HG03159 (cell line): ENCODE measurements at regions not wholly inside any gene's neighbourhood (a gene's known extent, or its start where the extent isn't known, plus 50 kb on each side); places are given as distances from the start of the nearest gene placed in this dataset.
"Not testable (repeated sequence)": the region's sequence is repeated elsewhere in the genome, so short reads cannot be mapped to it uniquely, and the experiment has no call there.

ENCODE experiments used
- ATAC-seq: cut with Tn5 transposase; IDR thresholded peaks from one replicate; pipeline ENCODE4 v1.9.1; 2021; ENCODE audit warnings: mild to moderate bottlenecking, moderate library complexity; ENCODE audit not compliant: unreplicated experiment

DNA sequence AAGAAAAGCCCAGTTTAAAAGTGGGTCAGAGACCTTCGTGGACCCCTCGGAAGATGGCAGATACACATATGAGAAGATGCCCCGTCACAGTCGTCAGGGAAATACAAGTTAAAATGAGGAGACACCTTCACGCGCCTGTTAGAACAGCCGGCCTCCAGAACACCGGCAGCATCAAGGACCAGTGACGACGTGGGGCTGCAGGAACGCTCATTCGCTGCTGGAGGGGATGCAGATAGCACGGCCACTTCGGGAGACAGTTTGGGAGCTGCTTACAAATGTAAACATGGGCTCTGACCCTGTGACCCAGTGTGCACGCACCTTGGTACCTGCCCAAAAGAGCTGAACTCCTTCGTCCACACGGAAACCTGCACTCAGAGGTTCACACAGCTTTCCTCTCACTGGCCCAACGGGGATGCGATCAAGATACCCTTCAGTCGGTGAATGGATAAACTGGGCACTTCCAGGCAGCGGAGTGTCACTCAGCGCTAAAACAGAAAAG, 83.7 kb upstream of the CTDP1 start:
- ATAC-seq, result no peak

DNA sequence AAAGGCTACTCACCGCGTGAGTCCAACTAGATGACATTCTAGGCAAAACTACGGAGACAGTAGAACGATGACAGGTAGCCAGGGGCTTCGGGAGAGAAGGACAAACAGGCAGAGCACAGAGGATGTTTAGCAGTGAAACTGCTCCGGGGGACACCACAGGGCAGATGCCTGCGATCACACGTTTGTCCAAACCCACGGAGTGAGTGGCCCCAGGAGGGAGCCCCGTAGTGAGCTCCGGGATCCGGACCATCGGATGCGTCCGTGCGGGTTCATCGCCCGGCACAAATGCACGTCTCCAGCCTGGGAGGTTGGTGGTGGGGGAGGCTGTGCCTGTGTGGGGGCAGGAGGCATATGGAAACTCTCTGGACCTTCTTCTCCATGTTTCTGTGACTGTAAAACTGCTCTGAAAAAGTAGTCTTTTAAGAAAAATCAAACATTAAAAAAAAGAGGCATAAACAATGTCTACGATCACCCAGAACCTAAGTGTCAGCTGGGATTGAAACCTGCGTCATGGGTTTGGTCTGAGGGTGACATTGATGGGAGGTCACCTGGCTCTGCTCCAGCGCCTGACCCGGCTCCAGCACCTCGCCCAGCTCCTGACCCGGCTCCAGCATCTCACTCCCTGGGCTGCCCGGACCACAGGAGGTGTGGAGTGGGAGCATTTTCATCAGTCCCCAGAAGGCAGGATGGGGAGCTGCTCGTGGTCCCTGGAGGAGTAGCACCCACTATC, 83.0 kb upstream of the CTDP1 start:
- ATAC-seq, result no peak

DNA sequence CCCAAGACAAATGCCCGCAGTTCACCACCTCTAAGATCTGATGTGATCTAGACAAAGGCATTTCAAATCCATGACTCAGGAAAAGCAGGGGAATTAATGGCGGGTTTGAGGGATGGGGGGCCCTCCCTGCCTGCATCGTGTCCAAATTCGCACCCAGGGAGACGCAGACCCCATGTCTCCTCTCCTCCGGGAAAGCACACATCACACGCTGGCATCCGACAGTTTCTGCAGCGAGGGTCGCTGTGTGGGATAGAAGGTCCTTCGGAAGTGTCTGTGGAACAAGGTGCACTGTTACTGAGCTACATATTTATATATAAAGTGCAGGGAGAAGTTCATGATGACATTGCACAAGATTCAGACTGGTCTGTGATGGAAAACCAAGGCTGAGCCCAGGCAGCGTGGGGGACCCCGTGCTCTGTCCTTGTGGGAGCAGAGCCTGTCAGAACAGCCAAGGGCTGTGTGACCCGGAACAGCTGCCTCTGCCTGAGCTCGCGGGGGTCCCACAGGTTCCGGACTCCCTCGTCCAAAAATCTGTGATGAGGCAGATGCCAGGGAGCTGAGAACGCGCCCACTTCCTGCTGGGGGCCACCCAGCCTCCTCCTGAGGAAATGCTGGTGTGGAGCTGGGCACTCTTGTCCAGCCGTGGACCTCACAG, 82.3 kb upstream of the CTDP1 start:
- no peak for ATAC-seq

DNA sequence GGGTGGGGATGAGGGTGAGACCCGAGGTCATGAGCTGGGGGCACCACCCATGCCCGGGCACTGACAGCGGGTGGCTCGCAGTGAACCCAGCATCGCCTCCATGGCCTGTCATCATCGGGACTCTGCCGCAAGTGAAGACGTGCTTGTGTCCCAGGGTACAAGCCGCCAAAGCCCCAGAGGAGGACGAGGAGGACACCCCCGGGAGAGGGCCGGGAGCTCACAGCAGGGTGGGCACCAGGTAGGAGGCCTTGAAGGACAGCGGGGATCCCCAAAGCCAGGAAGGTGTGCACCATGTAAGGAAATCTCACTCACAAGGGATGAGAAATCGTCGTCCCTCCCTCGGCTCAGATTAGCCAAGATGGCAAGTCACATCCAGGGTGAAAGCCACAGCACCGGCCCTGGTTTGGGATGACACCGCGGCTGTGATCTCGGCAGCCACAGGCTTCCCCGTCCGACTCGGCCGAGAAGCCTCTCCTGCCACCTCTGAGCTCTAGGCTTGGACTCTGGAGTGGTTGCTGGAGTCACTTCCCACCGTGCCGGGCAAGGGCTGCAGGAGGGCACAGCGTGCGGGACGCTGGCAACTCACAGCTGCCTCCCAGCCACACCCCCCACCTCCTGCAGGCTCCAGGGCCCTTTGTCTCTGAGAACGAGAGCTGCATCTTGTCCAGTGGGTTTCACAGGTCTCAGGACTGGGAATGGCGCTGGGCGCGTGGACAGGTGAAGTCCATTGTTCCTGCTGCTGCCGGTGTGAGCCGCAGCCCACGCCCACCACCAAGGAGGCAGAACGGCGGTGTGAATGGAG, 81.6 kb upstream of the CTDP1 start:
- ATAC-seq, result no peak

DNA sequence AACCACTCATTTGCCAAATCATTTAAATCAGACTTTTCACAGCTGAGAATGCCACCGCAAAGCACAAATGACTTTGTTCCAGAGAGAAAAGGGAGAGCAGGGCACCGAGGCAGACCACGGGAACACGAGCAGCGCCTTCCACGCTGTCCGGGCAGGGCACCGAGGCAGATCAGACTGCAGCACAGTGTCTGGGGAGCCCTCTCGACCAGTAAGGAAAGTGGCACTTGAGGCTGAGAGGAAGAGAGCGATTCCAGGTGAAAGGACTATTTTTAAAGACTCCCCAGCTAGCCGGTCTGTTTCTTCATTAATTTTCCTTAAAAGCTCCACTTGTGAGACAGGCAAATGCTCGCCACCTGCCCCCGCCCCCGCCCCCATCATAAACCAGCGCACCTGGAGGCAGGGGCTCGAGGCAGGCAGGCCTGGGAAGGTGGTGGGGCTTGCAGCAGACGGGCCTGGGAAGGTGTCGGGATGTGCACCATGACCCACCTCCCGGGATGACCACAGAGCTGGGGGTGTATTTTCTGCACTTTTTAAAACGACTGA, 80.9 kb upstream of the CTDP1 start:
- ATAC-seq, result no peak

DNA sequence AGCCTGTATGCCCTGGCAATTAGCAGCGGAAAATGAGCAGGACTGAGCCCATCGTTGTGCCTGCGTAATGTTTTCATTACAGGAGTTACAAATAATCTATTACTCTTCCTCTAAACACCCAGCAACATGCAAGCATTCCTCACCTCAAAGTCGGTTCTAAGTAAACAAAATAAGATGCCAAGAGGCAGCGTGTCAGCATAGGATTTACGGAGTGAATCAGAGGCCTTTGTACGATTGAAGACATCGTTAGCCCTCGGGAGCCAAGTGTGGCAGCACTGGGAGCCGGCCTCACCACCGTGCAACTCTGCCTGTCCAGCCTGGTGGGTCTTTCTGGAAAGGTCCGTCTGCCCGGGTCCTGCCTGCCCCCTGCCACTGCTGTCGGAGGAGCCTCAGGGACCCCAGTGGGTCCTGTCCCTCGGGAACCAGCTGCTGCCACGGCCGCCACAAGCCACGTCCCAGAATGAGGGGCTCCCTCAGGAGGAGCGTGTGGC, 80.1 kb upstream of the CTDP1 start:
- ATAC-seq, result no peak

DNA sequence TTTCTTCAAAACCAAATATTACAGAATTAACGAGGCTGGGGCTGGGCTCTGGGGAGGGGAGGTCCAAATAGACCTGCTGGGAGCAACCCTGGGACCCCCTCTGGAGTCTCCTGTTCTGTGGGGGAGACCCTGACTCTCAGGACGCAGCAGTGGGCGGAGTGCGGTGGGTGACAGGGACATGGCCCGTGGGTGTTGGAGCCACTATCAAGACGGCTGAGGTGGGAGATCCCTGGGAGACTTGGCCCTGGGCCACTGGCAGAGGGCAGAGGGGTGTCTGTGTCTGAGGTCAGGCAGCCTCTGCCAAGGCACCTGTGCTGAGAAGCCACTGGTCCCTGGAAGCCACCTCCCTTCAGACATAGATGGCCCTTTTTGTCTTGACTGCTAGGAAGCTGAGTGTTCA, 79.5 kb upstream of the CTDP1 start:
- no peak for ATAC-seq

DNA sequence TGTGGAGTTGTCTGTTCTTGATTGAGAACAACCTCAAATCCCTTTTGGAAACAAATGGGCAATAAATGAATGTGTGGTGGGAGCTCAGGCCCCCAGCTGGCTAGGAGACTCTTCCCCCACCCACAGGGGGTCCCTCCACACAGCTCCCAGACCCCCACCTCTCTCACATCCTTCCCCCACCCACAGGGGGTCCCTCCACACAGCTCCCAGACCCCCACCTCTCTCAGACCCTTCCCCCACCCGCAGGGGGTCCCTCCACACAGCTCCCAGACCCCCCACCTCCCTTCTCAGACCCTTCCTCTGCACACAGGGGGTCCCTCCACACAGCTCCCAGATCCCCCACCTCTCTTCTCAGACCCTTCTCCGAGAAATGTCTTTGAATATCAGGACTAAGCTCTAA, 79.0 kb upstream of the CTDP1 start:
- no peak for ATAC-seq

DNA sequence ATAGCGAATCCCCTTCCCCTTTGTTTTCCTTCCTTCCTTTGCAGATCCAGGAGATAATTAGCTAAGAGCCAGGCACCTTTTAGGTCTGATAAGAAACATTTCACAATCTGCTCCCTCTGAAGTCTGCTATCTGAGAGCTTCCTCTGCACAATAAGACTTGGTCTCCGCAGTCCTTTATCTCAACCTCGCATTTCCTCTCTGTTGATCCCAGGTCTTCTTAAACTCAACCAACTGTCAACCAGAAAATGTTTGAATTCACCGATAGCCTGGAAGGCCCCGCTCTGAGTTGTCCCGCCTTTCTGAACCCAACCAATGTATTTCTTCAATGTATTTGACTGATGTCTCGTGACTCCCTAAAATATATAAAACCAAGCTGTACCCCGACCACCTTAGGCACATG, 78.4 kb upstream of the CTDP1 start:
- no peak for ATAC-seq

DNA sequence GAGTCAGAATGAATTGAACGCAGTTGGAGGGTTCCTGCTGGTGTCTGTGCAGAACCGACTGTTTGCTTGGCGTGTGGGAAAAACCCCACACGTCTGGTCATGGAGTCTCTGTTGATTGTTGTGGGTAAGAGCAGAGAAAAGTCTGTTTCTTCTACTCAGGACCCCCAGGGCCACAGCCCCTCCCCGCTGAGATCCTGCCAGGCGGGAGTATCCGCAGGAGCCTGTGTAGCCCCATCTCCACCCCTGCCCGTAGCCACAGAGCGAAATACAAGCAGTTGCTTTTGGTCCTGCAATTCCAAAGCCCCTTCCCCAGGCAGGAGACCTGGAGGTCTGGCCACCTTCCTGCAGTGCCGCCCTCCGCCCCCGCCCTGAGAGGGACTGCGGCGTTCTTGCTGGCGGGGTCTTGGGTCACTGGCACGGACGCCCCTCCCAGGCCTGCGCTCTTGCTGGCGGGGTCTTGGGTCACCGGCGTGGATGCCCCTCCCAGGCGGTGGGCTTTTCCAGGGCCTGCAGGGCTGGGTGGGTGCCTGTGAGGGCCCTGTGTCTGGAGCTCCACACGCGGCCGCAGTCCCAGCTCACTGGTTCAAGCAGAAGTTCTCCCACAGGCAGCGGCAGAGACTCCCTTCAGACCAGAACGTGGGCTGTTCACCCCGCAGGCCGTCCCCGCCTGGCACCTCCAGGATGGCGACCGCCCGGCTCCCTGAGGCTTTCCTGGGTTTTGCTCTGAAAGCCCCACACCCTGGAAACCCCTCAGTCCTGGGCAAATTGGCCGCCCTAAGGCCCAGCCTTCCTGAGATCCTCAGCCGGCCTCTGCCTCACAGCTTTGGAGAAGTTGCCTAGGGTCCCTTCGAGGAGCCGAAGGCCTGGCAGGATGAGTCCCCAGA, 76.0 kb upstream of the CTDP1 start:
- ATAC-seq, result no peak

DNA sequence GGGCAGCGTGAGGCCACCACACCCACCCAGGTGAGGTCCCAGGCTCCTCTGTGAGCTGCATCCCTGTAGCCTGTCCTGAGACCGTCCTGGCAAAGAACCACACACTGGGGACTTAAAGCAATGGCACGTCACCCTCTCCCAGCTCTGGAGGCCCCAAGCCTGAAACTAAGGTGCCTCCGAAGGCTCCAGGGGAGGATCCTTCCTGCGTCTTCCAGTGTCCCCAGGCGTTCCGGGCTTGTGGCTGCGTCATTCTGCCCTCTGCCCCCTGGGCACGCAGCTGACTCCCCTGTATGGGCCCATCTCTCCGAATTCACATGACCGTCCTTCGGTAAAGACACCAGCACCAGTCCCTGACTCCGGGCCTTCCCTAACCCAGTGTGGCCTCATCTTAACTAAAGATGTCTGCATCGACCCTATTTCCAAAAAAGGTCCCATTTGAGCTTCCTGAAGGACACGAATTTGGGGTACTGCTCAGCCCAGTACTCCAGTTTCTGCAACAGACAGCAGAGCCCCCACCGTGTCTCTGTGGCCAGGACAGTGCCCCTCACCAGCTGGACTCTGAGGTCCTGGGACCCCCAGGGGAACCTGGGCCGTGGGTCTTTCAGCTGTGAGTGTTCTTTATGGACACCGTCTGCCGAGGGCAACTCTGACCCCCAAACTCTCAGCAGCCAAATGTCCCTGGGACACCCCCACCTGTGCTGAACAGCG, 75.2 kb upstream of the CTDP1 start:
- no peak for ATAC-seq

DNA sequence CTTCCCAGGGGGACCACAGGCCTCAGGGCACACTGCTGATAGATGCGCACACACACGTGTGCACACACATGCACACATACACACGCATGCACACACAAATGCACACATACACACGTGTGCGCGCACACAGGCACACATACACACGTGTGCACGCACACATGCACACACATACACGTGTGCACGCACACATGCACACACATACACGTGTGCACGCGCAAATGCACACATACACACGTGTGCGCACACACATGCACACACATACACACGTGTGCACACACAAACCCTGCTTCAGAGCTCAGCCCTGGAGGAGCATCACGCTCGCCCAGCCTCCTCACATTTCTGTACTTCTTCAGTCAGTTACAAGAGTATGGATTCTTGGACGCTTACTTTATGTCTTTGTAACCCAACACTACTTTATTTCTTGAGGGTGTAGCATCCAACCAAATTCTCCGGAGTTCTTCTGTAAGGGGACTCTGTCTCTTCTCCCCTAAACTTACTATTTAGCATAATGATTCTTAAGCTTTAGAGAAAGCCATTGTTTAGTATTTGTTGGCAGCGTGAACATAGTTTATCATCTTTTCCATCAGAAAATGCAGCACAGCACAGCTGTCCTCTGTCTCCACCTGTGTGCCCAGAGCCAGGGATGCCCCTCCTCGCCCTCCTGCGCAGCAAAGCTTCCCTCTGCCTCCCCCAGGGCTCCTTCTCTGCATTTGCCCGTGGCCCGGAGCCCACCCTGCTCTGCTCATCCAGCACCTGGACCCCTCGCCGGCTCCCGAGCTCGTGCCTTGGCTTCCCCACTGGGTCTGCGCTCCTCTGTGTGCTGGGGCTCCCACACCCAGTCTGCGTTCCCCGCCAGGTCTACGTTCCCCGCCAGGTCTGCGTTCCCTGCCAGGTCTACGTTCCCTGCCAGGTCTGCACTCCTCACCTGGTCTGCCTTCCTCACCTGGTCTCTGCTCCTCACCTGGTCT, 74.4 kb upstream of the CTDP1 start:
- no peak for ATAC-seq

DNA sequence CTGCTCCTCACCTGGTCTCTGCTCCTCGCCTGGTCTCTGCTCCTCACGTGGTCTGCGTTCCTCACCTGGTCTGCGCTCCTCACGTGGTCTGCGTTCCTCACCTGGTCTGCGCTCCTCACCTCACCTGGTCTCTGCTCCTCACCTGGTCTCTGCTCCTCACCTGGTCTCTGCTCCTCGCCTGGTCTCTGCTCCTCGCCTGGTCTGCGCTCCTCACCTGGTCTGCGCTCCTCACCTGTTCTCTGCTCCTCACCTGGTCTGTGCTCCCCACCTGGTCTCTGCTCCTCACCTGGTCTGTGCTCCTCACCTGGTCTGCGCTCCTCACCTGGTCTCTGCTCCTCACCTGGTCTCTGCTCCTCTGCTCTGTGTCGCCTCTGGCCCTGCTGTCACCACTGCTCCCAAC, 73.5 kb upstream of the CTDP1 start:
- not testable (repeated sequence) for ATAC-seq

DNA sequence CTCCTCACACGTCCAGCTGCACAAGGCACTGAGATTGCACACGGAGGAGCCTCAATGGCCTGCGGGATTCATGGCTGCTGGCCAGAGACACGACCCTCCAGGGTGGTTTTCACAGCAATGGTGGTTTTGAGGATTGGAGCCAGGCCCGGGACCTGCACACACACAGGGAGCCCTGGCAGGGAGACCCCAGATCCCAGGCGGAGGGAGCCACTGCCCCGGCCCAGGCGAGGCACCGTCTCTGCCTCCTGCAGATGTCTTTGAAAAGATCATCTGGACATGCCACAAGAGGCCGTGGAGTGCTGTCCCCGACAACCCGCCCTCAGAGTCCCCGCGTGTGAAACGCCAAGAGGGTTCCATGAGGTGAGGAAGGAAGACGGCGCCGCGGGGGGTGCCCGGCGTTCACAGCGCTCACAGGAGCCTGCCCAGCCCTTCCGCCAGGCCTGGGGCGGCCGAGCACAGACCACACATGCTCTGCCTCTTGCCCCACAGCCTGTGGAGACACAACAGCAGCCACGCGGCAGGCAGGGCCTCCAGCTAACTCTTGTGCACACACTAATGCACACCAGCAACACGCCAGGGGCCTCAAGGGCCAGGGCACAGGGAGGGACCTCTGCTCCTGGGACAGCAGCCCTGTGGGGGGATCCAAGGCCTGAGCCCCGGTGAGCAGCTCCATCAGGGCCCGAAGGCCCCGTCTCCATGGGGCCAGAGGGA, 72.8 kb upstream of the CTDP1 start:
- ATAC-seq, result no peak

DNA sequence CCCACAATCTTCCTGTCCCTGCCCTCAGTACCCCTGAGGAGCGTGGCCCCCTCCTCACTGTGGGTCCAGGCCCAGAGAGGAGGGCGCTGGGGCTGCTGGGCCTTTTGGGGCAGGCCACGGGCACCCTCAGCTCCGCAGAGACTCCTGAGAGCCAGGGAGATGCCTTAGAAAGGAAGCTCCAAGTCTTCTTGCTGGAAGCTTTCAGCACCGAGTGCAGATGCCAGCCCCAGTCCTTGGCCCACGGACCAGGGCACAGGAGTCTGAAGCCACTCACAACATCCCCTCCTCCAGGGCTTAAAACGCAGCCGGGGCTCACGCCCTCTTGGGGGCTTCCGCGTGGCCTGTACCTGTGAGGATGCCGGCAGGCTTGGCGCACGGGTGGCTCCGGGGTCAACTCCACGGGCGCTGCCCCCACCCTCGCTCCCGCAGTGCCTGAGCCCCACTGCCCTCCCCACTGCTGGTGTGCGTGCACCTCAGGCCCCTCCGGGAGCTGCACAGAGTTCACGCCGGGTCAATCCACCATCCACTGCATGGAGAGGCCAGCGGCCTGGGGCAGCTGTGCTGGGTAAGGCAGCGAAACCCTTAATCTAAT, 72.1 kb upstream of the CTDP1 start:
- no peak for ATAC-seq

DNA sequence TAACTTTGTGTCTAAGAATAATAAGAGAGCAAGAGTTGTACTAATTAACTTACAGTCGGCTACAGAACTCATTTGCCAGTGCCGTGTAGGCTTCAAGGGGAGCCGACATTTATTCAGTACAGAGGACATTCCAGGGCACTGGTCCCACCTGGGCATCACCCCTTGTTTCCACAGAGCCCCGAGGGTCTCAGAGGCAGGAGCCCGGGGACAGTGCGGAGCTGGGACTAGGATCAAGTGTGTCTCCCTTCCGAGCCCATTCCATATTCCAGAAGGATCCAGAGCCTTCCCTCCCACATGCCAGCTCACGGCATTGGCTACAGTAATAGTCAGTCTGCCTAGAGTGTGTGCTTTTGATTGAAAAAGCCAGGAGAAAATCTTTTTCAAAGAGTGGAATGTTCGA, 71.5 kb upstream of the CTDP1 start:
- ATAC-seq, result no peak

DNA sequence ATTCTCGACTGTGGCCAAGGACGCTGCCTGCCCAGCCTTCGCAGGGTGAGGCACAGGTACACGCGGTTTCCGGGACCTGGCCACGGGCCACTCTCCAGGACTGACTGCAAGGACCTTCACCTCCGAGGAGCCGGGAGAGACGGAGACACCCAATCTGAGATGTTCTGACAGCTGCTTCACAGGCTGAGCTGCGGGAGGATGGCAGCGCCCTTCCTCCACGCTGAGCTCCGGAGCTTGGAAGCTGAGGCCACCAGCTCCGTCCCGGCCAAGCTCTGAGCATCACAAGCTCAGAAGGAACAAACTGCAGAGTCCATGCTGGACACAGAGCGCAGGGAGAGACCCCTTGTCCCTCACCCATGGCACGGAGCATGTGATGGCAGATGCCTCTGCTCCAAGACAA, 71.1 kb upstream of the CTDP1 start:
- no peak for ATAC-seq
